ENCODE measurements at regions not wholly inside any gene's neighbourhood (a gene's known extent, or its start where the extent isn't known, plus 50 kb on each side); places are given as distances from the start of the nearest gene placed in this dataset.
A peak's percentile ranks its signal among the peaks of the same experiment; 100 is the strongest.

DNA sequence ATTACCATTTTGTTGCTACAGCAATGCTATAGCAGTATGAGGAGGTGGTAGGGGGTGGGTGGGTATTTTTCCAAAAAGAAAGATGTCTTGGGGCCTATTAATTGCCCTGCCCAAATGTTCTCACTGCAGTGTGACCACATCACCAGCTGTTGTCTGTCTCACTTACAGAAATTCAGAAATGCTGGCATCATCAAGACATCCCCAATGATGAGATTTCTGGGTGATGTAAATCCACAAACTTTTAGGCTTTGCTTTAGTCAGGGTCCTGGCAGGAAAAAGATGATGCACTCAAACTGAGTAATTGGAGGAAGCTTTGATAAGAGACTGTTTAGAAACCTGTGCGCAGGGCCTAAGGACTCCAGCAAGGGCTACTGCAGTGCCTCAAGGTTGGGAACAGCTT, 56.2 kb upstream of the OPN4 start:
- Histone ChIP-seq H3K4me1 (ENCODE audit: control insufficient read depth in 1 of 2, insufficient read depth in 2 of 2, low read length in 2 of 2) (no peaks in the 10 kb centered on the region), H3K4ac (ENCODE audit: low read depth, low read length) (no peak overlapping the region), H4K8ac (ENCODE audit: low read depth, low read length) (no peak overlapping the region), H2BK12ac (ENCODE audit: low read length) (no peak overlapping the region), H4K12ac (ENCODE audit: low read depth, low read length) (no peak overlapping the region), H3K27ac (ENCODE audit: low read depth, low read length) (no peak overlapping the region), H3K14ac (ENCODE audit: low read length) (no peak overlapping the region), H4K91ac (ENCODE audit: low read depth, low read length) (no peak overlapping the region), H3K9me3 (ENCODE audit: insufficient read depth, low read depth, low read length) (no peaks in the 10 kb centered on the region), H3K27me3 (ENCODE audit: insufficient read depth, low read length) (no peaks in the 10 kb centered on the region), H2BK5ac (ENCODE audit: low read depth, low read length, poor library complexity) (no peak overlapping the region), H3K23ac (ENCODE audit: low read length) (no peak overlapping the region), H3K4me3 (ENCODE audit: low read depth, low read length) (no peak overlapping the region), H3K9ac (ENCODE audit: low read length) (no peak overlapping the region), H3K18ac (ENCODE audit: low read length) (no peak overlapping the region), H3K79me1 (ENCODE audit: low read length) (no peaks in the 10 kb centered on the region), H3K4me2 (ENCODE audit: low read length) (no peak overlapping the region), H3K36me3 (ENCODE audit: control insufficient read depth in 1 of 2, insufficient read depth in 2 of 2, low read length in 2 of 2) (no peaks in the 10 kb centered on the region), H2BK120ac (ENCODE audit: insufficient read depth, low read length, poor library complexity) (no peak overlapping the region), H2AFZ (ENCODE audit: insufficient read depth, low read length, poor library complexity) (no peak overlapping the region), H3K79me2 (ENCODE audit: control insufficient read depth, insufficient read depth, low read length, poor library complexity) (no peaks in the 10 kb centered on the region), H2AK5ac (ENCODE audit: low read length) (no peak overlapping the region)
- no peak for DNase-seq
- no CpG with 5 or more reads among the region's 1 CpG for WGBS (ENCODE audit: extremely low coverage, insufficient coverage, insufficient read length)

- no peak overlapping the region for H3K18ac ChIP-seq (ENCODE audit: low read length)
- no peak overlapping the region for H3K27ac ChIP-seq (ENCODE audit: low read depth, low read length)
- no peaks in the 10 kb centered on the region for H3K27me3 ChIP-seq (ENCODE audit: insufficient read depth, low read length)
- no peak overlapping the region for H4K8ac ChIP-seq (ENCODE audit: low read depth, low read length)
- no peaks in the 10 kb centered on the region for H3K4me1 ChIP-seq (ENCODE audit: control insufficient read depth in 1 of 2, insufficient read depth in 2 of 2, low read length in 2 of 2)
- H2BK5ac ChIP-seq (ENCODE audit: low read depth, low read length, poor library complexity): no peak overlapping the region
- no peaks in the 10 kb centered on the region for H3K79me1 ChIP-seq (ENCODE audit: low read length)
- no peak overlapping the region for H2AFZ ChIP-seq (ENCODE audit: insufficient read depth, low read length, poor library complexity)
- no peaks in the 10 kb centered on the region for H3K36me3 ChIP-seq (ENCODE audit: control insufficient read depth in 1 of 2, insufficient read depth in 2 of 2, low read length in 2 of 2)
- no peak overlapping the region for H2BK120ac ChIP-seq (ENCODE audit: insufficient read depth, low read length, poor library complexity)
- no peak overlapping the region for H4K91ac ChIP-seq (ENCODE audit: low read depth, low read length)
- no peak overlapping the region for H2AK5ac ChIP-seq (ENCODE audit: low read length)
- H3K4ac ChIP-seq (ENCODE audit: low read depth, low read length): no peak overlapping the region
- WGBS (ENCODE audit: extremely low coverage, insufficient coverage, insufficient read length): no CpG with 5 or more reads among the region's 5 CpGs
- H2BK12ac ChIP-seq (ENCODE audit: low read length): no peak overlapping the region
- H4K12ac ChIP-seq (ENCODE audit: low read depth, low read length): no peak overlapping the region
- no peak overlapping the region for H3K4me3 ChIP-seq (ENCODE audit: low read depth, low read length)
- no peak overlapping the region for H3K14ac ChIP-seq (ENCODE audit: low read length)
- DNase-seq: no peak
- H3K4me2 ChIP-seq (ENCODE audit: low read length): no peak overlapping the region
- H3K23ac ChIP-seq (ENCODE audit: low read length): no peak overlapping the region
- H3K9me3 ChIP-seq (ENCODE audit: insufficient read depth, low read depth, low read length): no peaks in the 10 kb centered on the region
- H3K79me2 ChIP-seq (ENCODE audit: control insufficient read depth, insufficient read depth, low read length, poor library complexity): no peaks in the 10 kb centered on the region
- no peak overlapping the region for H3K9ac ChIP-seq (ENCODE audit: low read length)
These were observed 55.3 kb upstream of the OPN4 start for GRCh38 chr10:86599041-86599440.

- Histone ChIP-seq H3K9ac (ENCODE audit: low read length) (no peak overlapping the region), H3K4ac (ENCODE audit: low read depth, low read length) (no peak overlapping the region), H2BK5ac (ENCODE audit: low read depth, low read length, poor library complexity) (no peak overlapping the region), H2AFZ (ENCODE audit: insufficient read depth, low read length, poor library complexity) (no peak overlapping the region), H3K36me3 (ENCODE audit: control insufficient read depth in 1 of 2, insufficient read depth in 2 of 2, low read length in 2 of 2) (no peaks in the 10 kb centered on the region), H3K27me3 (ENCODE audit: insufficient read depth, low read length) (no peaks in the 10 kb centered on the region), H4K8ac (ENCODE audit: low read depth, low read length) (no peak overlapping the region), H3K79me1 (ENCODE audit: low read length) (no peaks in the 10 kb centered on the region), H3K4me2 (ENCODE audit: low read length) (no peak overlapping the region), H3K79me2 (ENCODE audit: control insufficient read depth, insufficient read depth, low read length, poor library complexity) (no peaks in the 10 kb centered on the region), H3K4me1 (ENCODE audit: control insufficient read depth in 1 of 2, insufficient read depth in 2 of 2, low read length in 2 of 2) (no peaks in the 10 kb centered on the region), H3K4me3 (ENCODE audit: low read depth, low read length) (peak overlapping the region; percentile 22), H3K23ac (ENCODE audit: low read length) (no peak overlapping the region), H3K14ac (ENCODE audit: low read length) (no peak overlapping the region), H3K18ac (ENCODE audit: low read length) (no peak overlapping the region), H2BK120ac (ENCODE audit: insufficient read depth, low read length, poor library complexity) (no peak overlapping the region), H3K27ac (ENCODE audit: low read depth, low read length) (no peak overlapping the region), H2AK5ac (ENCODE audit: low read length) (no peak overlapping the region), H4K91ac (ENCODE audit: low read depth, low read length) (no peak overlapping the region), H4K12ac (ENCODE audit: low read depth, low read length) (no peak overlapping the region), H2BK12ac (ENCODE audit: low read length) (no peak overlapping the region), H3K9me3 (ENCODE audit: insufficient read depth, low read depth, low read length) (no peaks in the 10 kb centered on the region)
- no CpG with 5 or more reads among the region's 4 CpGs for WGBS (ENCODE audit: extremely low coverage, insufficient coverage, insufficient read length)
- DNase-seq: no peak
These were observed 54.6 kb upstream of the OPN4 start for GRCh38 chr10:86599729-86600128.

DNA sequence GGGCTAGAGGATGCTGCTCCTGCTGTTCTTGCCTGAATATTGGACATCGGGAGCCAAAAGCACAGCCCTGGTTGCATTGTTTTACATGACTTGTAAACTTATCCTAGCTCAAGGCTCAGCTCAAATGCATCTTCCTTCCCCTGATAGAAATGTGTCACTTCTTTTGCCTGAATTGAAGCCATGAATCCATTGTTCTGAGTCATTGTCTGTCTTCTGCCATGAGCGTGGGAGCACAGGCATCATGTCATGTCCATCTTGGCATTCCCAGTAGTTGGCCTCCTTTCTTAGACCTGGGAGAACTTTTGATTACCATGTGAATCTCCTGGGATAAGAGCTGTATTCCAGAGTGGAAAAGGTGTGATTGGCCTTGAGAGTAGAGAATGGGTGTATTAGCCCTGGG, 54.1 kb upstream of the OPN4 start:
- no peak overlapping the region for H4K8ac ChIP-seq (ENCODE audit: low read depth, low read length)
- H3K27me3 ChIP-seq (ENCODE audit: insufficient read depth, low read length): no peaks in the 10 kb centered on the region
- no peak overlapping the region for H2AFZ ChIP-seq (ENCODE audit: insufficient read depth, low read length, poor library complexity)
- no peak overlapping the region for H3K9ac ChIP-seq (ENCODE audit: low read length)
- H3K36me3 ChIP-seq (ENCODE audit: control insufficient read depth in 1 of 2, insufficient read depth in 2 of 2, low read length in 2 of 2): no peaks in the 10 kb centered on the region
- WGBS (ENCODE audit: extremely low coverage, insufficient coverage, insufficient read length): no CpG with 5 or more reads among the region's 2 CpGs
- H3K27ac ChIP-seq (ENCODE audit: low read depth, low read length): no peak overlapping the region
- H2AK5ac ChIP-seq (ENCODE audit: low read length): no peak overlapping the region
- H2BK120ac ChIP-seq (ENCODE audit: insufficient read depth, low read length, poor library complexity): no peak overlapping the region
- no peak overlapping the region for H3K4me3 ChIP-seq (ENCODE audit: low read depth, low read length)
- H3K4me1 ChIP-seq (ENCODE audit: control insufficient read depth in 1 of 2, insufficient read depth in 2 of 2, low read length in 2 of 2): no peaks in the 10 kb centered on the region
- no peak overlapping the region for H2BK5ac ChIP-seq (ENCODE audit: low read depth, low read length, poor library complexity)
- H3K18ac ChIP-seq (ENCODE audit: low read length): no peak overlapping the region
- DNase-seq: no peak
- no peak overlapping the region for H4K91ac ChIP-seq (ENCODE audit: low read depth, low read length)
- no peak overlapping the region for H3K4me2 ChIP-seq (ENCODE audit: low read length)
- no peak overlapping the region for H3K14ac ChIP-seq (ENCODE audit: low read length)
- H3K23ac ChIP-seq (ENCODE audit: low read length): no peak overlapping the region
- no peak overlapping the region for H2BK12ac ChIP-seq (ENCODE audit: low read length)
- H3K9me3 ChIP-seq (ENCODE audit: insufficient read depth, low read depth, low read length): no peaks in the 10 kb centered on the region
- no peaks in the 10 kb centered on the region for H3K79me1 ChIP-seq (ENCODE audit: low read length)
- no peak overlapping the region for H4K12ac ChIP-seq (ENCODE audit: low read depth, low read length)
- no peak overlapping the region for H3K4ac ChIP-seq (ENCODE audit: low read depth, low read length)
- no peaks in the 10 kb centered on the region for H3K79me2 ChIP-seq (ENCODE audit: control insufficient read depth, insufficient read depth, low read length, poor library complexity)
